ENCODE measurements at regions not wholly inside any gene's neighbourhood (a gene's known extent, or its start where the extent isn't known, plus 50 kb on each side); places are given as distances from the start of the nearest gene placed in this dataset.

DNA sequence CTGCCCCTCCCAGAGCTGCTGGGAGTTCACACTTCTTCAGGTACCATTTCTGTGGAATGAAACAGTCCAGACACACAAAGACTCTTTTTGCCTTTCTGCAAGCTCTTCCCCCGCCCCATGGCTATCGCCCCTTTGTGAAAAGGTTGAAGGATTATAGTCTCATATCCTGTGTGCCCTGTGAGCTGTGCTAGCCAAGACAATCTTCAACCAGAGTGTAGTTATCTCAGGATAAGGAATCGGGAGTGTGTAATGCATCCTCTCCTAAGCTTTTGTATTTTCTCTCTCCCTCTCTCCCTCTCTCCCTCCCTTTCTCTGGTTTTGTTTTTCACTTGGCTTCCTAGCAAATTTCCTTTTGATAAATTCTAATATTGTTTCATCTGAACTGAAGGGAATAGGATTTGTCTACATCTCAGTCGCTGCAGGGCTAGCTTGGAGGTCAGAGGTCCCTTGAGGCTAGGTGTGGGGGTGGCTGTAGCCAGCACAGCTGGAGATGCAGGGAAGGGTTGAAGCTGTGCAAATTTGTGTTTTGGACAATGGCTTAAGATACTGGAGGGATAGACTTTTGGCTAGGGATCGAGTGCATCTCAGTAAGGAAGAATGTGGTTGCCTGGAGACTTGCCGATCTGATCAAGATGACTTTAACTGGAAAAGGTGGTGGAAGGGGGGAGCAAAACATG, 74.6 kb upstream of the NALF2 start:
- no peak for ATAC-seq
- no peaks in the 10 kb centered on the region for H3K36me3 ChIP-seq (ENCODE audit: control insufficient read depth, insufficient read depth, low read length)
- ChIA-PET POLR2A (interaction anchor here (0.6 kb wide), 1 partner anchor 798 kb away, joined by 4 read pairs; no protein-coding TSS in a partner anchor), CTCF (no interaction called here)
- intact Hi-C loops (cut with micrococcal nuclease; ENCODE audit: unreplicated experiment): no loop called here
- H3K27me3 ChIP-seq (ENCODE audit: control insufficient read depth, insufficient read depth, low read length): no peaks in the 10 kb centered on the region
- H3K4me3 ChIP-seq (ENCODE audit: low read depth in 2 of 2, low read length in 2 of 2): no peak overlapping the region
- BruUV-seq (replicated peaks): no TSS peak
- no peak overlapping the region for H3K27ac ChIP-seq (ENCODE audit: low read length)
- in situ Hi-C loops (cut with HindIII; ENCODE audit: low pct_unique_long_range_greater_than_20kb, low sequenced_read_pairs): no loop called here
- DNase-seq (ENCODE audit: low read depth, low spot score): no peak
- no peaks in the 10 kb centered on the region for H3K4me1 ChIP-seq (ENCODE audit: control insufficient read depth, insufficient read depth, low read length)
- no peaks in the 10 kb centered on the region for H3K9me3 ChIP-seq (ENCODE audit: control insufficient read depth, insufficient read depth, low read depth, low read length)
- TF ChIP-seq, protein P1, sequence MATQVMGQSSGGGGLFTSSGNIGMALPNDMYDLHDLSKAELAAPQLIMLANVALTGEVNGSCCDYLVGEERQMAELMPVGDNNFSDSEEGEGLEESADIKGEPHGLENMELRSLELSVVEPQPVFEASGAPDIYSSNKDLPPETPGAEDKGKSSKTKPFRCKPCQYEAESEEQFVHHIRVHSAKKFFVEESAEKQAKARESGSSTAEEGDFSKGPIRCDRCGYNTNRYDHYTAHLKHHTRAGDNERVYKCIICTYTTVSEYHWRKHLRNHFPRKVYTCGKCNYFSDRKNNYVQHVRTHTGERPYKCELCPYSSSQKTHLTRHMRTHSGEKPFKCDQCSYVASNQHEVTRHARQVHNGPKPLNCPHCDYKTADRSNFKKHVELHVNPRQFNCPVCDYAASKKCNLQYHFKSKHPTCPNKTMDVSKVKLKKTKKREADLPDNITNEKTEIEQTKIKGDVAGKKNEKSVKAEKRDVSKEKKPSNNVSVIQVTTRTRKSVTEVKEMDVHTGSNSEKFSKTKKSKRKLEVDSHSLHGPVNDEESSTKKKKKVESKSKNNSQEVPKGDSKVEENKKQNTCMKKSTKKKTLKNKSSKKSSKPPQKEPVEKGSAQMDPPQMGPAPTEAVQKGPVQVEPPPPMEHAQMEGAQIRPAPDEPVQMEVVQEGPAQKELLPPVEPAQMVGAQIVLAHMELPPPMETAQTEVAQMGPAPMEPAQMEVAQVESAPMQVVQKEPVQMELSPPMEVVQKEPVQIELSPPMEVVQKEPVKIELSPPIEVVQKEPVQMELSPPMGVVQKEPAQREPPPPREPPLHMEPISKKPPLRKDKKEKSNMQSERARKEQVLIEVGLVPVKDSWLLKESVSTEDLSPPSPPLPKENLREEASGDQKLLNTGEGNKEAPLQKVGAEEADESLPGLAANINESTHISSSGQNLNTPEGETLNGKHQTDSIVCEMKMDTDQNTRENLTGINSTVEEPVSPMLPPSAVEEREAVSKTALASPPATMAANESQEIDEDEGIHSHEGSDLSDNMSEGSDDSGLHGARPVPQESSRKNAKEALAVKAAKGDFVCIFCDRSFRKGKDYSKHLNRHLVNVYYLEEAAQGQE (IDR thresholded peaks at IDR 0.05; ENCODE audit: insufficient read depth in 1 of 2, low read depth in 2 of 2, low read length in 1 of 2): no peak
- TF ChIP-seq POLR2AphosphoS5 (IDR thresholded peaks at IDR 0.05; ENCODE audit: low read depth, low read length) (no peak), TCF7L2 (IDR thresholded peaks at IDR 0.05; ENCODE audit: low read depth, low read length) (no peak), SIN3A (IDR thresholded peaks at IDR 0.05; ENCODE audit: borderline replicate concordance, insufficient read depth, low read depth, low read length) (no peak)
- TF ChIP-seq, protein P2, sequence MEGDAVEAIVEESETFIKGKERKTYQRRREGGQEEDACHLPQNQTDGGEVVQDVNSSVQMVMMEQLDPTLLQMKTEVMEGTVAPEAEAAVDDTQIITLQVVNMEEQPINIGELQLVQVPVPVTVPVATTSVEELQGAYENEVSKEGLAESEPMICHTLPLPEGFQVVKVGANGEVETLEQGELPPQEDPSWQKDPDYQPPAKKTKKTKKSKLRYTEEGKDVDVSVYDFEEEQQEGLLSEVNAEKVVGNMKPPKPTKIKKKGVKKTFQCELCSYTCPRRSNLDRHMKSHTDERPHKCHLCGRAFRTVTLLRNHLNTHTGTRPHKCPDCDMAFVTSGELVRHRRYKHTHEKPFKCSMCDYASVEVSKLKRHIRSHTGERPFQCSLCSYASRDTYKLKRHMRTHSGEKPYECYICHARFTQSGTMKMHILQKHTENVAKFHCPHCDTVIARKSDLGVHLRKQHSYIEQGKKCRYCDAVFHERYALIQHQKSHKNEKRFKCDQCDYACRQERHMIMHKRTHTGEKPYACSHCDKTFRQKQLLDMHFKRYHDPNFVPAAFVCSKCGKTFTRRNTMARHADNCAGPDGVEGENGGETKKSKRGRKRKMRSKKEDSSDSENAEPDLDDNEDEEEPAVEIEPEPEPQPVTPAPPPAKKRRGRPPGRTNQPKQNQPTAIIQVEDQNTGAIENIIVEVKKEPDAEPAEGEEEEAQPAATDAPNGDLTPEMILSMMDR (IDR thresholded peaks at IDR 0.05): no peak

DNA sequence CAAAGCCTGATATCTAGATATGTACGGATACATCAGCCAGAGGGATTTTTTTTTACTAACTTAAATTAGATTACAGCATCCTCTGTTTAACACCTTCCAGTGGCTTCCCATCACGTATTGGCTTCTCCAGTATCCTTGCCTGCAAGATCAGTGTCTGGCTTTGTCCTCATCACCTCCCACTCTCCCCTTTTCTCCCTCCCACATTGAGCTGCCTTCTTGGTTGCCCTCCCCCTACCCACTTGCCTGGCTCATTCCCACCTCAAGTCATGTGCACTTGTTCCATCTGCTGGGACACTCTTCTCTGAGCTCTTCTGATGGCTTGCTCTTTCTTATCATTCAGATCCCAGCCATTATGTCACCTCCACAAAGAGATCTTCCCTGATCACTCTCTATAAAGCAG, 75.9 kb upstream of the NALF2 start:
- in situ Hi-C loops (cut with HindIII; ENCODE audit: low pct_unique_long_range_greater_than_20kb, low sequenced_read_pairs) (no loop called here), intact Hi-C loops (cut with micrococcal nuclease; ENCODE audit: unreplicated experiment) (no loop called here)
- ChIA-PET CTCF (no interaction called here), POLR2A (no interaction called here)
- Histone ChIP-seq H3K4me3 (ENCODE audit: low read depth in 2 of 2, low read length in 2 of 2) (no peak overlapping the region), H3K27me3 (ENCODE audit: control insufficient read depth, insufficient read depth, low read length) (no peaks in the 10 kb centered on the region), H3K27ac (ENCODE audit: low read length) (no peak overlapping the region), H3K36me3 (ENCODE audit: control insufficient read depth, insufficient read depth, low read length) (no peaks in the 10 kb centered on the region), H3K4me1 (ENCODE audit: control insufficient read depth, insufficient read depth, low read length) (no peaks in the 10 kb centered on the region), H3K9me3 (ENCODE audit: control insufficient read depth, insufficient read depth, low read depth, low read length) (no peaks in the 10 kb centered on the region)
- no TSS peak for BruUV-seq (replicated peaks)
- ATAC-seq (no peak), DNase-seq (ENCODE audit: low read depth, low spot score) (no peak)
- TF ChIP-seq SIN3A (IDR thresholded peaks at IDR 0.05; ENCODE audit: borderline replicate concordance, insufficient read depth, low read depth, low read length) (no peak), TCF7L2 (IDR thresholded peaks at IDR 0.05; ENCODE audit: low read depth, low read length) (no peak), POLR2AphosphoS5 (IDR thresholded peaks at IDR 0.05; ENCODE audit: low read depth, low read length) (no peak)
- TF ChIP-seq, protein P1 (IDR thresholded peaks at IDR 0.05; ENCODE audit: insufficient read depth in 1 of 2, low read depth in 2 of 2, low read length in 1 of 2): no peak
- TF ChIP-seq, protein P2 (IDR thresholded peaks at IDR 0.05): no peak
